ENCODE measurements at regions not wholly inside any gene's neighbourhood (a gene's known extent, or its start where the extent isn't known, plus 50 kb on each side); places are given as distances from the start of the nearest gene placed in this dataset.

- ATAC-seq (no peak), DNase-seq (ENCODE audit: low spot score) (no peak), FAIRE-seq (no peak)
- Histone ChIP-seq H3K9ac (ENCODE audit: insufficient read depth, low read depth, low read length) (no peak overlapping the region), H3K4me1 (ENCODE audit: insufficient read depth, low read length) (no peaks in the 10 kb centered on the region), H3K36me3 (replicated peaks in 1 of 2; ENCODE audit: control insufficient read depth in 1 of 2, insufficient read depth in 2 of 2, low read length in 2 of 2) (no peaks in the 10 kb centered on the region), H2AFZ (ENCODE audit: low read length) (no peak overlapping the region), H3K27ac (ENCODE audit: extremely low read length, insufficient read depth, low read length) (no peak overlapping the region), H3K27me3 (ENCODE audit: control insufficient read depth in 1 of 2, insufficient read depth in 2 of 2, low read length in 2 of 2) (no peaks in the 10 kb centered on the region), H3K4me2 (ENCODE audit: low read depth, low read length) (no peak overlapping the region), H3K79me2 (ENCODE audit: insufficient read depth, low read length) (no peaks in the 10 kb centered on the region), H4K20me1 (ENCODE audit: insufficient read depth, low read length) (no peaks in the 10 kb centered on the region), H3K4me3 (replicated peaks in 1 of 3; ENCODE audit: insufficient read depth in 1 of 3, low read depth in 2 of 3, low read length in 3 of 3) (no peak overlapping the region), H3K9me3 (ENCODE audit: low read length) (peaks cover 1% of the 10 kb centered on the region; the same call in 1 of the 2 replicates)
- in situ Hi-C loops (cut with HindIII; ENCODE audit: extremely low pct_ligation_motif_present, low pct_unique_long_range_greater_than_20kb), result no loop called here
- TF ChIP-seq ZNF747 (CRISPR knock-in tag; IDR thresholded peaks at IDR 0.05; ENCODE audit: borderline replicate concordance), result no peak
- TF ChIP-seq, protein P1, sequence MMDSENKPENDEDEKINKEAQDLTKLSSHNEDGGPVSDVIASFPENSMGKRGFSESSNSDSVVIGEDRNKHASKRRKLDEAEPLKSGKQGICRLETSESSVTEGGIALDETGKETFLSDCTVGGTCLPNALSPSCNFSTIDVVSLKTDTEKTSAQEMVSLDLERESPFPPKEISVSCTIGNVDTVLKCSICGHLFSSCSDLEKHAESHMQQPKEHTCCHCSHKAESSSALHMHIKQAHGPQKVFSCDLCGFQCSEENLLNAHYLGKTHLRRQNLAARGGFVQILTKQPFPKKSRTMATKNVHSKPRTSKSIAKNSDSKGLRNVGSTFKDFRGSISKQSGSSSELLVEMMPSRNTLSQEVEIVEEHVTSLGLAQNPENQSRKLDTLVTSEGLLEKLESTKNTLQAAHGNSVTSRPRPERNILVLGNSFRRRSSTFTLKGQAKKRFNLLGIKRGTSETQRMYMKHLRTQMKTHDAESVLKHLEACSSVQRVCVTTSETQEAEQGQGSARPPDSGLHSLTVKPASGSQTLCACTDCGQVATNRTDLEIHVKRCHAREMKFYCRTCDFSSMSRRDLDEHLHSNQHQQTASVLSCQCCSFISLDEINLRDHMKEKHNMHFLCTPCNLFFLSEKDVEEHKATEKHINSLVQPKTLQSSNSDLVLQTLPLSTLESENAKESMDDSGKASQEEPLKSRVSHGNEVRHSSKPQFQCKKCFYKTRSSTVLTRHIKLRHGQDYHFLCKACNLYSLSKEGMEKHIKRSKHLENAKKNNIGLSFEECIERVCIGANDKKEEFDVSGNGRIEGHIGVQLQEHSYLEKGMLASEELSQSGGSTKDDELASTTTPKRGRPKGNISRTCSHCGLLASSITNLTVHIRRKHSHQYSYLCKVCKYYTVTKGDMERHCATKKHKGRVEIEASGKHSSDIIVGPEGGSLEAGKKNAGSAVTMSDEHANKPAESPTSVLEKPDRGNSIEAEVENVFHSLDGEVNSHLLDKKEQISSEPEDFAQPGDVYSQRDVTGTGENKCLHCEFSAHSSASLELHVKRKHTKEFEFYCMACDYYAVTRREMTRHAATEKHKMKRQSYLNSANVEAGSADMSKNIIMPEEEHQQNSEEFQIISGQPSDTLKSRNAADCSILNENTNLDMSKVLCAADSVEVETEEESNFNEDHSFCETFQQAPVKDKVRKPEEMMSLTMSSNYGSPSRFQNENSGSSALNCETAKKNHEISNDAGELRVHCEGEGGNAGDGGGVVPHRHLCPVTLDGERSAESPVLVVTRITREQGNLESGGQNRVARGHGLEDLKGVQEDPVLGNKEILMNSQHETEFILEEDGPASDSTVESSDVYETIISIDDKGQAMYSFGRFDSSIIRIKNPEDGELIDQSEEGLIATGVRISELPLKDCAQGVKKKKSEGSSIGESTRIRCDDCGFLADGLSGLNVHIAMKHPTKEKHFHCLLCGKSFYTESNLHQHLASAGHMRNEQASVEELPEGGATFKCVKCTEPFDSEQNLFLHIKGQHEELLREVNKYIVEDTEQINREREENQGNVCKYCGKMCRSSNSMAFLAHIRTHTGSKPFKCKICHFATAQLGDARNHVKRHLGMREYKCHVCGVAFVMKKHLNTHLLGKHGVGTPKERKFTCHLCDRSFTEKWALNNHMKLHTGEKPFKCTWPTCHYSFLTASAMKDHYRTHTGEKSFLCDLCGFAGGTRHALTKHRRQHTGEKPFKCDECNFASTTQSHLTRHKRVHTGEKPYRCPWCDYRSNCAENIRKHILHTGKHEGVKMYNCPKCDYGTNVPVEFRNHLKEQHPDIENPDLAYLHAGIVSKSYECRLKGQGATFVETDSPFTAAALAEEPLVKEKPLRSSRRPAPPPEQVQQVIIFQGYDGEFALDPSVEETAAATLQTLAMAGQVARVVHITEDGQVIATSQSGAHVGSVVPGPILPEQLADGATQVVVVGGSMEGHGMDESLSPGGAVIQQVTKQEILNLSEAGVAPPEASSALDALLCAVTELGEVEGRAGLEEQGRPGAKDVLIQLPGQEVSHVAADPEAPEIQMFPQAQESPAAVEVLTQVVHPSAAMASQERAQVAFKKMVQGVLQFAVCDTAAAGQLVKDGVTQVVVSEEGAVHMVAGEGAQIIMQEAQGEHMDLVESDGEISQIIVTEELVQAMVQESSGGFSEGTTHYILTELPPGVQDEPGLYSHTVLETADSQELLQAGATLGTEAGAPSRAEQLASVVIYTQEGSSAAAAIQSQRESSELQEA (CRISPR knock-in tag; IDR thresholded peaks at IDR 0.05; ENCODE audit: not compliant biosample characterization), result no peak
- TF ChIP-seq, protein P2, sequence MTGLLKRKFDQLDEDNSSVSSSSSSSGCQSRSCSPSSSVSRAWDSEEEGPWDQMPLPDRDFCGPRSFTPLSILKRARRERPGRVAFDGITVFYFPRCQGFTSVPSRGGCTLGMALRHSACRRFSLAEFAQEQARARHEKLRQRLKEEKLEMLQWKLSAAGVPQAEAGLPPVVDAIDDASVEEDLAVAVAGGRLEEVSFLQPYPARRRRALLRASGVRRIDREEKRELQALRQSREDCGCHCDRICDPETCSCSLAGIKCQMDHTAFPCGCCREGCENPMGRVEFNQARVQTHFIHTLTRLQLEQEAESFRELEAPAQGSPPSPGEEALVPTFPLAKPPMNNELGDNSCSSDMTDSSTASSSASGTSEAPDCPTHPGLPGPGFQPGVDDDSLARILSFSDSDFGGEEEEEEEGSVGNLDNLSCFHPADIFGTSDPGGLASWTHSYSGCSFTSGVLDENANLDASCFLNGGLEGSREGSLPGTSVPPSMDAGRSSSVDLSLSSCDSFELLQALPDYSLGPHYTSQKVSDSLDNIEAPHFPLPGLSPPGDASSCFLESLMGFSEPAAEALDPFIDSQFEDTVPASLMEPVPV (CRISPR knock-in tag; IDR thresholded peaks at IDR 0.05), result no peak
- no peak for TF ChIP-seq ZNF136 (CRISPR knock-in tag; IDR thresholded peaks at IDR 0.05; ENCODE audit: low read depth)
- intact Hi-C loops (cut with micrococcal nuclease; ENCODE audit: unreplicated experiment), result no loop called here
- POLR2A ChIA-PET, result no interaction called here
- BruUV-seq (replicated peaks), result no TSS peak
- 2% methylated on average over 2 of the region's 2 CpGs for WGBS (ENCODE audit: low lambda C conversion rate)
- CTCF ChIA-PET (ENCODE audit: low intra/inter-chr PET ratio, low total read pairs), result no interaction called here
Observed at GRCh38 chr4:167784826-167785225, 307.5 kb upstream of the ANXA10 start.

All from HepG2 (cell line).